Epithelial cell of esophagus (primary cell): ENCODE measurements at regions not wholly inside any gene's neighbourhood (a gene's known extent, or its start where the extent isn't known, plus 50 kb on each side); places are given as distances from the start of the nearest gene placed in this dataset.

ENCODE experiments used
- DNase-seq: peaks from one replicate; pipeline ENCODE4 v3.0.0; 2010; ENCODE audit warnings: low read depth
- H3K4me3 ChIP-seq: 2 replicates; pipeline ENCODE4 v1.5.1; 2011; ENCODE audit warnings: mild to moderate bottlenecking, low read length, control low read depth
- CTCF ChIP-seq: IDR thresholded peaks from 2 replicates; pipeline ENCODE4 v1.5.1; 2011; ENCODE audit warnings: low read depth, mild to moderate bottlenecking, low read length, control low read depth, inconsistent platforms; ENCODE audit not compliant: insufficient read depth; ENCODE audit errors: missing control alignments

- peak; percentile 90 for TF ChIP-seq CTCF
- peak overlapping the region; percentile 18 for H3K4me3 ChIP-seq
- DNase-seq: peak; percentile 79
These were observed 266.5 kb downstream of the HRH4 start for GRCh38 chr18:24726727-24727492.

- TF ChIP-seq CTCF: no peak
- no peak for DNase-seq
- H3K4me3 ChIP-seq: no peak overlapping the region
These were observed 267.2 kb downstream of the HRH4 start for GRCh38 chr18:24727685-24728084.

GRCh38 chr18:24731158-24731557 is 270.7 kb downstream of the HRH4 start:
- no peak for DNase-seq
- TF ChIP-seq CTCF: no peak
- H3K4me3 ChIP-seq: no peak overlapping the region

GRCh38 chr18:24731981-24732380 is 271.5 kb downstream of the HRH4 start:
- no peak overlapping the region for H3K4me3 ChIP-seq
- no peak for TF ChIP-seq CTCF
- peak; percentile 28 for DNase-seq

GRCh38 chr18:24734058-24734457 is 273.6 kb downstream of the HRH4 start:
- DNase-seq: peak; percentile 31
- TF ChIP-seq CTCF: peak; percentile 45
- H3K4me3 ChIP-seq: no peak overlapping the region

GRCh38 chr18:24735624-24736231 is 275.3 kb downstream of the HRH4 start:
- H3K4me3 ChIP-seq: no peak overlapping the region
- no peak for TF ChIP-seq CTCF
- DNase-seq: no peak

GRCh38 chr18:24736662-24737330 is 276.4 kb downstream of the HRH4 start:
- TF ChIP-seq CTCF: no peak
- peak; percentile 39 for DNase-seq
- no peak overlapping the region for H3K4me3 ChIP-seq
